GM19025 (cell line): ENCODE measurements at regions not wholly inside any gene's neighbourhood (a gene's known extent, or its start where the extent isn't known, plus 50 kb on each side); places are given as distances from the start of the nearest gene placed in this dataset.
"Not testable (repeated sequence)": the region's sequence is repeated elsewhere in the genome, so short reads cannot be mapped to it uniquely, and the experiment has no call there.

ENCODE experiments used
- ATAC-seq: cut with Tn5 transposase; IDR thresholded peaks from one replicate; pipeline ENCODE4 v1.9.1; 2021; ENCODE audit warnings: mild to moderate bottlenecking, low read depth, moderate library complexity; ENCODE audit not compliant: unreplicated experiment

GRCh38 chr17:20633268-20634059, 53.9 kb downstream of the CDRT15L2 start:
- not testable (repeated sequence) for ATAC-seq

DNA sequence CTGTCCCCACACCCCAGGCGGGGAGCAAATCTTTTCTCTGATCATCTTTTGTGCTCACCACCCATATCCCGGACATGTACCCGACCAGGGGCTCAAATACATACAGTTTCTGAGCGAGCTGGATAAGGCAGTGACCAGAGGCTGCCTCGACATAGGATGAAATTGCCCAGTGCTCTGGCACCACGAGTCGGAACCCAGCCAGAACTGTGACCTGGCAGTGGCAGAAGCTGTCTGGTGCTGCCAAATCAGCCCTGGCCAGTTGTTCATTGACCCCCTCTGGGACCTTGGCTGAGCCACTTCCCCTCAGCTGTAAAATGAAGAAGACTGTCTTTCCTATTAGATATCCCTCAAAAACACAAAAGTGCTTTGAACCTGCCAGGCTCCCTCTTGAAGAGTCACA, 60.6 kb downstream of the CDRT15L2 start:
- not testable (repeated sequence) for ATAC-seq

GRCh38 chr17:20646661-20647272, 67.2 kb downstream of the CDRT15L2 start:
- ATAC-seq = not testable (repeated sequence)

DNA sequence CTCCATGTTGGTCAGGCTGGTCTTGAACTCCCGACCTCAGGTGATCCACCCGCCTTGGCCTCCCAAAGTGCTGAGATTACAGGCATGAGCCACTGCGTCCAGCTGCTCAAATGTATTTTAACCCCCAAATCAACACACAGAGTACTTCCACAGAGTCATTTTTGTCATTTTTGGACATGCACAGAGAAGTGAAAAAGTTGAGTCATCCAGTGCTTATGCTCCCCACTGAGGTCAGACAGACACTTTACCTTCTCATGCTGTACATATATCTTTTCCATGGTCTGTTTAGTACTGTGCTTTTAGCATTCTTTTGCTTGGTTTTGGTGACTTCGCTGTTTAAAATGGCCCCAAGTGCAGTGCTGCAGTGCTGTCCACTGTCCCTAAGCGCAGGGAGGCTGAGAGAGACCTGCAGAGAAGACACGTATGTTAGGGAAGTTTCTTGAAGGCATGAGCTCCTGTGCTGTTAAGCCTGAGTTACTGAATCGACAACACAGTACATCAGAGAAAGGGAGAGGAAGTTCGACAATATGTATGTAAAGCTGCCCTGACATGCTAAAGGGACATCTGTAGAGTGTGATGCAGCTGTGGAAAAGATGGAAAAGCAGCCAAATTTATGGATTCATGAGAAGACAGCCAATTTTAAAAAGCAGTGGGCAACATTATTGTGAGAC, 69.7 kb downstream of the CDRT15L2 start:
- peak; percentile 85 for ATAC-seq

DNA sequence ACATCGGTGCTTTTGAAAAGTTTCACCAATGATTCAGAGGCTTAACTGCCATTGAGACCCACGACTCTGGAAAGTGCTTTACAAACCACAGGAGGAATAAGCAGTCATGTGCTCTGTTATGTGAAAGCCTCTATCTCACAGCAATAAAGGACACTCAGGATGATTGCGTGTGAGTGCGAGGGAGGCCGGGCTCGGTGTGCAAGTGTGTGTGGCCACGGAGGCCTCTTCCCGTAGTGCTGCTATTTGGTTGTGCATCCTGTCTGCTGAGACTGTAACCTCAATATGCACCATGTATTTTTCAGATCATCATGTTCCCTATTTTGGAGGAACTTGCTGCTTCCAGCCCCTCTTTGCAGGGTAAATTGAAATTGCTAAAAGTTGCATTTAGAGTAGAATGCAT, 71.5 kb downstream of the CDRT15L2 start:
- not testable (repeated sequence) for ATAC-seq

- not testable (repeated sequence) for ATAC-seq
Observed at GRCh38 chr17:20651736-20652135, 72.2 kb downstream of the CDRT15L2 start.

DNA sequence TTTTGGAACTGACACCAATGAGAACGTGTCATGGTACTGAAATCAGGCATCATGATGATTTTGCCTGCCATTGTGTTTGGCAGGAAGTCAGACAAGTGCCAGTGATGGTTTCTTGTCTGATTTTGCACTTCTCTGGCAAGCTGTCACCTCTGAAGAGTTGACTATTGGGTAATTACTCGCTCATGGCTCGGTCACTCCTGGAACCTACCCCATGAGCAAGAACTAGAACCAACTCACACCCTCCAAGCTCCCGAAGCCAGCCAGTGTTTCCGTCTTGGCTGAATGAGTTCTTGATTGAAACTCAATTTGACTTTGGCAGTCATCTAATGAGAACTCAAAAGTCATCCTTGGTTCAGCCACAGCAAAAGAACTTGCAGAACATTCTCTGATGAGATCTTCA, 73.9 kb downstream of the CDRT15L2 start:
- ATAC-seq = not testable (repeated sequence)

- not testable (repeated sequence) for ATAC-seq
Observed at GRCh38 chr17:20654114-20654513, 74.6 kb downstream of the CDRT15L2 start.

GRCh38 chr17:20654575-20654974, 75.1 kb downstream of the CDRT15L2 start:
- not testable (repeated sequence) for ATAC-seq

DNA sequence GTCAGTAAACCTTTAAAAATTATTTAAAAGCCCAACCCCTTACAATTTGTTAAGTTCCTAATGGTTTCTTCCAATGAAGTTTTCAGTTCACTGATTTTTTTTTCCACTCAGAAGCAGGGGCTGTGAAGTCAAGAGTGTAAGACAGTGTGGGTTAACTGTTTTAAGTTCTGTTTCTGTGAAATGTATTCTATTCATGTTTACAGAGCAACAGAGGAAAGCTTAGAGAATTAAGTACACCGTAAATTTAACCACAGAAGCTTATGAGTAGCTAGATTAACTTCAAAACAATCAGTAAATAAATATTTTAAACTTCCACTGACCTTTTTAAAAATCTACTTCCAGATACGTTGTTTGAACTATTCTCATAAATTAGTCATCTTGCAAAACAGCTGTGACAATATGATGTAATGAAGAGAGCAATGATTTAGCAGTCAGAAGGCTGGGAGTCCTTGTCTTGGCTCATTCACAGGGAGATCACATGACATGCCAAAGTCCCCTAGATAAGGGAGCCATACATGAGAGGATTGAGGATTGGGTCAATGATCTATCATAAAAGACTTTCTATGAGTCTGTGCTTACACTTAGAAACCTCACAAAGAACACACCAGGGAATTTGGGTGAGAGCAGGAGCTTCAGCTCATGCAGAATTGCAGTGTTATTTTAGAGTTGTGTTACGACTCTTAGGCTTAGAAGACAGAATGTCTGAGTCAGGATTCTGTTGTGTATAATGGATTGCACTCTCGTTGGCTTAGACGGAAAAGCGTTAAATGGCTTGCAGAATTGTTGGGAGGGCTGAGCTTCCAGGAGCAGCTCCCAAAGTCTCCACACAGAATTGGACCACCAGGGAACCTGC, 85.8 kb downstream of the CDRT15L2 start:
- not testable (repeated sequence) for ATAC-seq

DNA sequence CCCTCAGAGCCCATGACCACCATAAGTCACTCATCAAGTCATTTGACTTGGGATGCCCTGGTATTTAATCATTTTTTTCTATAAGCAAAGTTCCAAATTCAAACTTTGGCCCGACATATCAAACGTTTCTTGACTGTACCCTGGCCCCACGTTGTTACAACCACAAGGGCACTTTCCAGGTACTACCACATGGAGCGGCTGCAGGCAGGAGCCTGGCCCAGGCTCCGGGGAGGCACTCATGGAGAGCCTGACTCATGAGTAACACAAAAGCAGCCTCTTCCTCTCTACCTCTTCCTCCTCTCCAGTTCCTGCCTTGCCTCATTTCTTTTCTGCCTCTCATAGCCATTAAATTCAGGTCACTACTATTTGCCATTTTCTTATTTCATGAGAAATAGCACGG, 87.2 kb downstream of the CDRT15L2 start:
- ATAC-seq = not testable (repeated sequence)

DNA sequence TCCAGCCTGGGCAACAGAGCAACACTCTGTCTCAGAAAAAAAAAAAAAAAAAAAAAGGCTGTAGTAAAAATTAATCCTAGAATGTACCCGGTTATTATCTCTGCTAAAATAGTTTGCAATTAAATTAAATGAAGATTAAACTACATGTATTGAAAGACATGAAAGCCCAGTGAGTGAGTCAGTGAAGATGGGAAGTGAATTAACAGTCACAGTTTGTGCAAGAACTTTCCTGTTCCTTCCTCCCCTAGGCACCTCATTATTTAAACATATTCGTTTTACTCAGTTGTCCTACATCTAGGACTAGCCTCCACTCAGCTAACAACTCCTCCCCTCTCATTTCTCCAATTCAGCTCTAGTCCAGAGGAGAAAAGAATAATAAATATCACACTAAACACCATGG, 88.2 kb downstream of the CDRT15L2 start:
- not testable (repeated sequence) for ATAC-seq

DNA sequence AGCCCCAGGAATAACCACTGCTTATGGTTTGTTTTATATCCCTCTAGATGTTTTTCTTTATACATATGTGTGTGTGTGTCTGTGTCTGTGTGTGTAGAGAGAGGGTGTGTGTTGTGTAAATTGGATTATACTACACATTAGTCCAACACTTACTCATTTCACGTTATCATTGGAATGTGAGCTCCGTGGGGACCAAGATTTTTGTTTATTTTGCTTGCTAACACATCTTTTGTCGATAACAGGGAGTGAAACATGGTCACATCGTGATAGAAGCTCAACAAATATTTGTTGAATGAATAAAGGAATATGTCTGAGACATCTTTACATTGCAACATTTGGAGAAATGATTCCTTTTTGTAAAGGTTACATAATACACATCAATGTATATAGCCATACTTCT, 88.8 kb downstream of the CDRT15L2 start:
- ATAC-seq = not testable (repeated sequence)

GRCh38 chr17:20668868-20669267, 89.3 kb downstream of the CDRT15L2 start:
- ATAC-seq = not testable (repeated sequence)

DNA sequence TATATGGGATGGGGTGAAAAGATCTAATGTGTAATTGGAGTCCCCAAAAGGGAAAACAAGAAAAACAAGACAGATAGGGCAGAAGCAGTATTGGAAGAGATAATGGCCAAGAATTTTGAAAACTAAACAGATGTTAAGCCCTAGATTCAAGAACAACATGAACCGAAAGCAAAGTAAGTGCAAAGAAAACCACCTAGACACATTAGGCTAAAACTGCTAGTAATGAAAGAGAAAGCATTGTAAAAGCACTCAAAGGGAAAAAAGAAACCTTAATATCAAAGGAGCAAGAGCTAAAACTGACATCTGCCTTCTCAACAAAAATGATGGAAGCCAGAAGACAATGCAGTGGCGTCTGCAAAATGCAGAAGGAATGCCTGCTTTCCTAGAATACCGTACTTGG, 91.0 kb downstream of the CDRT15L2 start:
- peak; percentile 73 for ATAC-seq

GRCh38 chr17:20674374-20674773, 94.8 kb downstream of the CDRT15L2 start:
- ATAC-seq = not testable (repeated sequence)

GRCh38 chr17:20675707-20676106, 96.2 kb downstream of the CDRT15L2 start:
- ATAC-seq = not testable (repeated sequence)

GRCh38 chr17:20676656-20677055, 97.1 kb downstream of the CDRT15L2 start:
- ATAC-seq = not testable (repeated sequence)

- ATAC-seq = not testable (repeated sequence)
Observed at GRCh38 chr17:20677469-20677868, 97.9 kb downstream of the CDRT15L2 start.

DNA sequence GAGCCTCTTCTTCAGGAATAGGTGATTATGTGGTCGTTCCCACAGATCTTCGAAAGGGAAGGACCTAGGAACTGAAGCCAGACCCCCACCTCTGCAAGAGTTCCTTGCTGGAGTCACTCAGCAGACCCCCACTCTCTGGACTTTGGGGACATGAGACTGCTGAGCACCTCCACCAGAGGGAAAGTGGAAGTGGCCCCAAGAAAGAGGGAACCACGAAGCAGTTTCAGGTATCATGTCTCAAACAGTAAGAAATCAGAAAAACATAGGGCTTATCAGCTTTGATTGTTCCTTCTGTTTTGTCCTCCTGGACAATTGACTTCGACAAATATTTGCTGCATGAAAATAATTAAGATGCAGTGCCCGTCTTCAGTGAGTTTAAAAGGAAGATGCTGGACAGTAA, 98.9 kb downstream of the CDRT15L2 start:
- not testable (repeated sequence) for ATAC-seq
